ENCODE measurements at regions not wholly inside any gene's neighbourhood (a gene's known extent, or its start where the extent isn't known, plus 50 kb on each side); places are given as distances from the start of the nearest gene placed in this dataset.

GRCh38 chr9:120212153-120212852 is 367.7 kb downstream of the CDK5RAP2 start:
- ATAC-seq = no peak

- ATAC-seq = no peak
These were observed 369.7 kb downstream of the CDK5RAP2 start for GRCh38 chr9:120210274-120210673.

GRCh38 chr9:120202856-120203654 is 376.9 kb downstream of the CDK5RAP2 start:
- ATAC-seq = no peak

- ATAC-seq = no peak
These were observed 381.9 kb downstream of the CDK5RAP2 start for GRCh38 chr9:120198027-120198426.

- no peak for ATAC-seq
These were observed 382.4 kb downstream of the CDK5RAP2 start for GRCh38 chr9:120197605-120198004.

- no peak for ATAC-seq
These were observed 388.8 kb downstream of the CDK5RAP2 start for GRCh38 chr9:120191141-120191540.

- ATAC-seq = no peak
These were observed 392.2 kb downstream of the CDK5RAP2 start for GRCh38 chr9:120187758-120188157.

GRCh38 chr9:120186276-120186675 is 393.7 kb downstream of the CDK5RAP2 start:
- ATAC-seq = no peak

- ATAC-seq = no peak
These were observed 395.7 kb downstream of the CDK5RAP2 start for GRCh38 chr9:120184266-120184665.

GRCh38 chr9:120183615-120184014 is 396.4 kb downstream of the CDK5RAP2 start:
- ATAC-seq = no peak

GRCh38 chr9:120182011-120182410 is 398.0 kb downstream of the CDK5RAP2 start:
- ATAC-seq = no peak

- ATAC-seq = no peak
These were observed 402.8 kb downstream of the CDK5RAP2 start for GRCh38 chr9:120177121-120177520.

- ATAC-seq = no peak
These were observed 404.9 kb downstream of the CDK5RAP2 start for GRCh38 chr9:120175031-120175430.

- ATAC-seq = no peak
These were observed 418.2 kb downstream of the CDK5RAP2 start for GRCh38 chr9:120161776-120162175.

- no peak for ATAC-seq
These were observed 421.7 kb downstream of the CDK5RAP2 start for GRCh38 chr9:120158221-120158620.

GRCh38 chr9:120156376-120156775 is 423.6 kb downstream of the CDK5RAP2 start:
- ATAC-seq = no peak

GRCh38 chr9:120153258-120153657 is 426.7 kb downstream of the CDK5RAP2 start:
- ATAC-seq = no peak

- ATAC-seq = no peak
These were observed 427.7 kb downstream of the CDK5RAP2 start for GRCh38 chr9:120152295-120152694.

- ATAC-seq = no peak
These were observed 428.2 kb downstream of the CDK5RAP2 start for GRCh38 chr9:120151806-120152205.

GRCh38 chr9:120151149-120151548 is 428.8 kb downstream of the CDK5RAP2 start:
- ATAC-seq = no peak

- ATAC-seq = no peak
These were observed 441.0 kb downstream of the CDK5RAP2 start for GRCh38 chr9:120138955-120139354.

- no peak for ATAC-seq
These were observed 442.7 kb downstream of the CDK5RAP2 start for GRCh38 chr9:120137186-120137840.

GRCh38 chr9:120136696-120137095 is 443.3 kb downstream of the CDK5RAP2 start:
- no peak for ATAC-seq

- ATAC-seq = no peak
These were observed 462.9 kb downstream of the CDK5RAP2 start for GRCh38 chr9:120117081-120117480.
